Calu3 (cell line): ENCODE measurements at regions not wholly inside any gene's neighbourhood (a gene's known extent, or its start where the extent isn't known, plus 50 kb on each side); places are given as distances from the start of the nearest gene placed in this dataset.

Experiments
- BruUV-seq: library from RNA; stranded (reverse); fragments of 400-500 nt; replicated peaks from 2 replicates; lab custom pipeline; 2021; lab: Mats Ljungman, UMichigan
- CTCF ChIA-PET: fragments of 300-600 bp; sonication (Branson Sonifier 250); formaldehyde crosslinking; loops from one replicate; lab custom pipeline; 2022; ENCODE audit warnings: antibody characterized with exemption; lab: Charles Lee
- DNase-seq: peaks from one replicate; pipeline ENCODE4 v3.0.0; 2022
- H3K27ac Mint-ChIP-seq: one replicate; pipeline ENCODE4 v1.8.0; 2022; ENCODE audit warnings: mixed read lengths; ENCODE audit not compliant: unreplicated experiment
- H3K27me3 Mint-ChIP-seq: one replicate; pipeline ENCODE4 v1.8.0; 2022; ENCODE audit warnings: mixed read lengths; ENCODE audit not compliant: unreplicated experiment
- H3K36me3 Mint-ChIP-seq: one replicate; pipeline ENCODE4 v1.8.0; 2022; ENCODE audit warnings: mild to moderate bottlenecking, moderate library complexity, mixed read lengths; ENCODE audit not compliant: insufficient read depth, unreplicated experiment
- H3K4me1 Mint-ChIP-seq: one replicate; pipeline ENCODE4 v1.8.0; 2022; ENCODE audit warnings: mild to moderate bottlenecking, low read depth, mixed read lengths; ENCODE audit not compliant: unreplicated experiment
- H3K4me3 Mint-ChIP-seq: one replicate; pipeline ENCODE4 v1.8.0; 2022; ENCODE audit warnings: mild to moderate bottlenecking, low read depth, moderate library complexity, mixed read lengths; ENCODE audit not compliant: unreplicated experiment
- H3K9me3 Mint-ChIP-seq: one replicate; pipeline ENCODE4 v1.8.0; 2022; ENCODE audit warnings: low read depth, mixed read lengths; ENCODE audit not compliant: unreplicated experiment
- intact Hi-C: fragments of 100-400 bp; cut with micrococcal nuclease; formaldehyde crosslinking; loops from one replicate; pipeline ENCODE4 v1.10.0; 2022; ENCODE audit not compliant: unreplicated experiment
- TF ChIP-seq, protein P1 (sequence below): fragments of 200-600 bp; IDR thresholded peaks from one replicate; pipeline ENCODE4 v1.8.0; 2022; ENCODE audit warnings: antibody characterized with exemption; ENCODE audit not compliant: unreplicated experiment

- H3K27me3 Mint-ChIP-seq: no peaks in the 10 kb centered on the region
- intact Hi-C loops: no loop called here
- no peak overlapping the region for H3K27ac Mint-ChIP-seq
- BruUV-seq: no TSS peak
- no peak for DNase-seq
- H3K36me3 Mint-ChIP-seq: no peaks in the 10 kb centered on the region
- H3K4me1 Mint-ChIP-seq: no peaks in the 10 kb centered on the region
- CTCF ChIA-PET: no interaction called here
- H3K4me3 Mint-ChIP-seq: no peak overlapping the region
- TF ChIP-seq, protein P1, sequence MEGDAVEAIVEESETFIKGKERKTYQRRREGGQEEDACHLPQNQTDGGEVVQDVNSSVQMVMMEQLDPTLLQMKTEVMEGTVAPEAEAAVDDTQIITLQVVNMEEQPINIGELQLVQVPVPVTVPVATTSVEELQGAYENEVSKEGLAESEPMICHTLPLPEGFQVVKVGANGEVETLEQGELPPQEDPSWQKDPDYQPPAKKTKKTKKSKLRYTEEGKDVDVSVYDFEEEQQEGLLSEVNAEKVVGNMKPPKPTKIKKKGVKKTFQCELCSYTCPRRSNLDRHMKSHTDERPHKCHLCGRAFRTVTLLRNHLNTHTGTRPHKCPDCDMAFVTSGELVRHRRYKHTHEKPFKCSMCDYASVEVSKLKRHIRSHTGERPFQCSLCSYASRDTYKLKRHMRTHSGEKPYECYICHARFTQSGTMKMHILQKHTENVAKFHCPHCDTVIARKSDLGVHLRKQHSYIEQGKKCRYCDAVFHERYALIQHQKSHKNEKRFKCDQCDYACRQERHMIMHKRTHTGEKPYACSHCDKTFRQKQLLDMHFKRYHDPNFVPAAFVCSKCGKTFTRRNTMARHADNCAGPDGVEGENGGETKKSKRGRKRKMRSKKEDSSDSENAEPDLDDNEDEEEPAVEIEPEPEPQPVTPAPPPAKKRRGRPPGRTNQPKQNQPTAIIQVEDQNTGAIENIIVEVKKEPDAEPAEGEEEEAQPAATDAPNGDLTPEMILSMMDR: no peak
- peaks cover 3% of the 10 kb centered on the region for H3K9me3 Mint-ChIP-seq
Measured at GRCh38 chr14:28020112-28020511, 746.5 kb upstream of the FOXG1 start.

GRCh38 chr14:28023853-28024252 lies 742.7 kb upstream of the FOXG1 start:
- DNase-seq: no peak
- TF ChIP-seq, protein P1: no peak
- H3K9me3 Mint-ChIP-seq: peaks cover 7% of the 10 kb centered on the region
- H3K27me3 Mint-ChIP-seq: no peaks in the 10 kb centered on the region
- H3K27ac Mint-ChIP-seq: no peak overlapping the region
- H3K36me3 Mint-ChIP-seq: no peaks in the 10 kb centered on the region
- BruUV-seq: no TSS peak
- no peaks in the 10 kb centered on the region for H3K4me1 Mint-ChIP-seq
- CTCF ChIA-PET: no interaction called here
- H3K4me3 Mint-ChIP-seq: no peak overlapping the region
- intact Hi-C loops: no loop called here

DNA sequence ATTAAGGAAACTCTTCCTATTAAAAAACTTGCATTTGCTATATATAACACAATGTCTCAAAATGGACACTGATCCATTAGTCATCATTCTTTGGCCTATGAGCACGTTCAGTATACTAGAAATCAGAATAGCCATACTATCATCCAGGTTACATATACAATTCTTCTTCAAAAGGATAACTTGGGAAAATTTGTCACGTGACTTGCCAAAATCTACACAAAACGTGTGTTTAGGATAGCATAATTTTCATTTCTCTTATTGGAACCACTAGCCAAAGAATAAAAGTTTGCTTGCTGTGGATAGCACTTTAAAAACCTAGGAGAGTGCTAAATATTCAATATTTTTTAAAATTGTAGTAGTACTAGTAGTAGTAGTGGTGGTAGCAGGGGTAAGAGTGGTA lies 714.3 kb upstream of the FOXG1 start:
- Mint-ChIP-seq H3K4me1 (no peaks in the 10 kb centered on the region), H3K27me3 (no peaks in the 10 kb centered on the region), H3K4me3 (no peak overlapping the region), H3K9me3 (no peaks in the 10 kb centered on the region), H3K27ac (no peak overlapping the region), H3K36me3 (no peaks in the 10 kb centered on the region)
- TF ChIP-seq, protein P1: no peak
- CTCF ChIA-PET: no interaction called here
- DNase-seq: no peak
- intact Hi-C loops: no loop called here
- BruUV-seq: no TSS peak

DNA sequence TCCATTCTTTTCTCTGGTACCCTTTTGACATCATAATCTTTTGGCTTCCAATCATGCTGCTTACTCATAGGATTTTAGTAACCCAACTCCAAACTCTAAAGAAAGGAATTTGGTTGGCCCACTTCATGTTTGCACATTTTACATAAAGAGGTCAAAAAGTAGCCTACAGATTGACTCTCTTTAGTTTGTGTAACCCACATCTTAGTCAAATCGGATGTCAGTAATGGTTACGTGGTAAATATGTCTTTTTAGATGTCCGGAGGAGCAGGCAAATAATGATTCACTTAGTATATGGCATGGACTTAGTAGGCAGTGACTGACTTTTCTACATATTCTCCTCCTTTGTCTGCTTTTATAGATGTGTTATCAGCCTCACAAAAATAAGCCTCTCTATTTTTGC lies 711.6 kb upstream of the FOXG1 start:
- no TSS peak for BruUV-seq
- peaks cover 10% of the 10 kb centered on the region for H3K4me1 Mint-ChIP-seq

More for the DNA sequence above, 711.6 kb upstream of the FOXG1 start:
- CTCF ChIA-PET: no interaction called here
- no peaks in the 10 kb centered on the region for H3K9me3 Mint-ChIP-seq
- H3K27me3 Mint-ChIP-seq: no peaks in the 10 kb centered on the region
- no peak for DNase-seq
- intact Hi-C loops: no loop called here
- H3K36me3 Mint-ChIP-seq: no peaks in the 10 kb centered on the region
- H3K27ac Mint-ChIP-seq: no peak overlapping the region
- TF ChIP-seq, protein P1: no peak
- no peak overlapping the region for H3K4me3 Mint-ChIP-seq
